GM12865 (cell line): ENCODE measurements at regions not wholly inside any gene's neighbourhood (a gene's known extent, or its start where the extent isn't known, plus 50 kb on each side); places are given as distances from the start of the nearest gene placed in this dataset.

ENCODE experiments used
- DNase-seq: peaks from one replicate; pipeline ENCODE4 v3.0.0; 2010; ENCODE audit warnings: low read depth
- H3K4me3 ChIP-seq: 2 replicates; pipeline ENCODE4 v1.5.1; 2011; ENCODE audit warnings: mild to moderate bottlenecking, low read depth, low read length, control low read depth
- TF ChIP-seq, protein P1 (sequence below): IDR thresholded peaks from 2 replicates; pipeline ENCODE4 v1.5.1; 2011; ENCODE audit warnings: low read length, control low read depth, low read depth, inconsistent platforms; ENCODE audit not compliant: insufficient read depth; ENCODE audit errors: missing control alignments

DNA sequence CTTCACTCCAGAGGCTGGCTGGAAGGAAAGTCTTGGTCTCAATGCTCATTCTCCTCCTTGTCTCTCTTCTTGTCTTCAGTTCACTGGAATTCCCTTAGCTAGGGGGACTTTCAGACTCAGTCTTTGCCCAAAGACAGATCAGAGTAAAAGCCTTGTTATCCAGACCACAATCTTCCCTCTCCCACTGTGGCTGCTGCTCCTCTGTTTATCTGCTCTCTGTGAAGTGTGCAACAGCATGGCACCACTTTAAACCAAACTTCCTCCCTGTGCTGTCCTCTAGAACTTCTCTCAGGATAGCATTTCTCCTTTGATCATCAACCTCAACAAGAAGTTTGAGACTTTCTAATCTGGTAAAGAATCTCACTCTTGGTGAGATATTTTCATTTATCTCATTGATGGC lies 530.1 kb upstream of the SLIT2 start:
- TF ChIP-seq, protein P1, sequence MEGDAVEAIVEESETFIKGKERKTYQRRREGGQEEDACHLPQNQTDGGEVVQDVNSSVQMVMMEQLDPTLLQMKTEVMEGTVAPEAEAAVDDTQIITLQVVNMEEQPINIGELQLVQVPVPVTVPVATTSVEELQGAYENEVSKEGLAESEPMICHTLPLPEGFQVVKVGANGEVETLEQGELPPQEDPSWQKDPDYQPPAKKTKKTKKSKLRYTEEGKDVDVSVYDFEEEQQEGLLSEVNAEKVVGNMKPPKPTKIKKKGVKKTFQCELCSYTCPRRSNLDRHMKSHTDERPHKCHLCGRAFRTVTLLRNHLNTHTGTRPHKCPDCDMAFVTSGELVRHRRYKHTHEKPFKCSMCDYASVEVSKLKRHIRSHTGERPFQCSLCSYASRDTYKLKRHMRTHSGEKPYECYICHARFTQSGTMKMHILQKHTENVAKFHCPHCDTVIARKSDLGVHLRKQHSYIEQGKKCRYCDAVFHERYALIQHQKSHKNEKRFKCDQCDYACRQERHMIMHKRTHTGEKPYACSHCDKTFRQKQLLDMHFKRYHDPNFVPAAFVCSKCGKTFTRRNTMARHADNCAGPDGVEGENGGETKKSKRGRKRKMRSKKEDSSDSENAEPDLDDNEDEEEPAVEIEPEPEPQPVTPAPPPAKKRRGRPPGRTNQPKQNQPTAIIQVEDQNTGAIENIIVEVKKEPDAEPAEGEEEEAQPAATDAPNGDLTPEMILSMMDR, result no peak
- no peak for DNase-seq
- no peak overlapping the region for H3K4me3 ChIP-seq

DNA sequence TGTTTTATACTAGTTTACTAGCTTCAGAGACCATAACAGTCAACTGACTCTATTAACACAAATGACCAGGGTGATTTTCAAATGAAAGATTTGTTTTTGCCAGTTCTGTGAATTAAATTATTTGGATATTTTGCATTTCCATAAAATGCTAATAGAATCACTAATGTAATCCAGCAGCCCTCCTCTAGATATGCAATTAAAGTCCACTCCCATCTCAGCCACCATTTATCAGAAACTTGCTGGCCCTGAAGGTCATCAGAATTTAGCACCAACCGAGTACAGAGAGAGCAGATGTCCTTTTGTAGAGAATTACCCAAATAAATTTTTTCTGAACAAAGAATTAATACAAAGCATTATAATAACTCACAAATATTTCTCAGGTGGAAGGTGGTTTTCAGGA lies 531.1 kb upstream of the SLIT2 start:
- TF ChIP-seq, protein P1, result no peak
- no peak overlapping the region for H3K4me3 ChIP-seq
- no peak for DNase-seq

DNA sequence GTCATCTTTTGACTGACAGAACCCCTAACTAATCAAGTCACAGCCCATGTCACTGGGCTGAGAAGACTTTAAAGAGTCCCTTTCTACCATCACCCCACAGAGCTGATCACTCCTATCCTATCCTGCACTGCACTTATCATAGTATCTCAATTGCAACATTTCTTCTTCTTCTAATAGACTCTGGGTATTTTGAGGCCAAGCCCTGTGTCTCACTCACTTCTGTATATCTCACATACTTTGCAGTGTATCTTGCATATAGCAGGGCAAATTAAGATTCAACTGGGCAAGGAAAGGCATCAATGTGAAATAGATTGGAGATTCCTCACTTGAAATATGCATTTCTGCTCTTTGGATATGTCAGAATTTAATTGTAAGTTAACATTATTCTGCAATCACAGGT lies 531.5 kb upstream of the SLIT2 start:
- TF ChIP-seq, protein P1, result no peak
- no peak for DNase-seq
- H3K4me3 ChIP-seq, result no peak overlapping the region

DNA sequence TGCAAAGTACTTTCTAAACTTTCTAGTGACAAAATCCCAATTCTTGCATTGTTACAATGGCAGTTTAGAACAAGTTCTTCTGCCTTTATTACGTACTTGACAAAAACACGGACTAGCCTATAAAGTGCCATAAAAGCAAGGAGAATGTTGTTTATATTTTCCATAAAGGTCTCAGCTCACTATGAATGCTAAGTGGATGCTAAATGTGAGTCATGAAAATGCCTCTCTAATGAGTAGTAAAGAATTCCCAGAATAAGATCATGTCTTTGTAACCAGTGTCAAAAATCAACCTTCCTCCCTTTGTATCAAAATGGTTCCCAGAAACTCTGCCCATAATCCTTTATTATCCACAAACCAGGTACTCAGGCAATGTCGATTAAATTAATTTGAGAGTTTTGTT lies 539.8 kb upstream of the SLIT2 start:
- no peak overlapping the region for H3K4me3 ChIP-seq
- TF ChIP-seq, protein P1, result no peak
- no peak for DNase-seq

DNA sequence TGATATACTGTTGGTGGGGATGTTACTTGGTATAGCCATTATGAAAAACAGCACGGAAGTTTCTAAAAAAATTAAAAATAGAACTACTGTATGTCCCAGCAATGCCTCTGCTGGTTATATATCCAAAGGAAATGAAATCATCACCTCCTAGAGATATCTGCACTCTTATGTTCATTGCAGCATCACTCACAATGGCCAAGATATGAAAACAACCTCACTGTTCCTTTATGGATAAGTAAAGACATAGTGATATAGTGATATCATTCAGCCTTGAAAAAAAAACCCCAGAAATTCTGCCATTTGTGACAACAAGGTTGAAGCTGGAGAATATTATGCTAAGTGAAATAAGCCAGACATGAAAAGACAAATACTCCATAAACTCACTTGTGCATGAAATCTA lies 543.8 kb upstream of the SLIT2 start:
- TF ChIP-seq, protein P1, result no peak
- no peak for DNase-seq

DNA sequence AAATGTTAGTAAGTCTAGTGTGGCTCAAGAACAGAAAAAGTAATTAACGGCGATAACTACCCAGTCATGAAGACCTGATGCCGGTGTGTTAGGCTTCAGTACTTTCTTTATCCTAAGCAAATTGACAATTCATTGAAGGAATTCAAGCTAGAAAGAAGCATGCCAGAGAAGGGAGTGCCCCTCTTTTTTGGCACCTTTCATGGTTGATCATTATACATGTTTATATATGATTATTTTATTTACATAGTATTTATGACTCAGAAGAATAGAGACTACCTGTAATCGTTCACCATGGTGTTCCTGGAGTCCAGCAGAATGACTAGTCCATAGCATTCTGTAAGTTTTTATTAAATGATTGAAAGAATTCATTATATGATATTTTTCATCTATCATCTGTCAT lies 548.3 kb upstream of the SLIT2 start:
- TF ChIP-seq, protein P1, result no peak
- H3K4me3 ChIP-seq, result no peak overlapping the region
- no peak for DNase-seq

More for the DNA sequence above, 543.8 kb upstream of the SLIT2 start:
- H3K4me3 ChIP-seq, result no peak overlapping the region

DNA sequence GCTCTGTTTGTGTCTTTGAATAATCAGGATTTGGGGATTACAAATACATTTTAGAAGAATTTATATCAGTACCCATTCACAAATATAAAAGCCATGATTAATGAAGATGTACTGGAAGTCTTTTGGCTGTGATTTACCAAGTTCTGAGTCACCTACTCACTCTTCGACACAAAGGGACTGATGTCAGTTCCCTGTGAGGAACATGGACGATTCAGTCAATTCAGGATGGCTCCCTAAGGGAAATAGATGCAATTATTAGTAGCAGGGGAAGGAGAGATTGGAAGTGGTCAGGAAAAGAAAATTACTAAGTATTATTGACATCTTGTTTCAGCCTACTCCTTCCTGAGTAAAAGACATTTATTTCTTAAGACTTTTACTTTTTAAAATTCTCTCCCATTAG lies 550.7 kb upstream of the SLIT2 start:
- TF ChIP-seq, protein P1, result no peak
- DNase-seq, result no peak
- no peak overlapping the region for H3K4me3 ChIP-seq
